OCI-LY7 (cell line): ENCODE measurements at regions not wholly inside any gene's neighbourhood (a gene's known extent, or its start where the extent isn't known, plus 50 kb on each side); places are given as distances from the start of the nearest gene placed in this dataset.

Experiments used
- BruUV-seq: library from RNA; stranded (reverse); fragments of 400-500 nt; replicated peaks from 2 replicates; lab custom pipeline; 2021; lab: Mats Ljungman, UMichigan
- CTCF ChIA-PET: fragments of 300-600 bp; sonication (Branson Sonifier 250); formaldehyde crosslinking; loops from one replicate; lab custom pipeline; 2022; ENCODE audit warnings: antibody characterized with exemption; ENCODE audit not compliant: unreplicated experiment; lab: Charles Lee
- POLR2A ChIA-PET: fragments of 300-600 bp; sonication (Branson Sonifier 250); formaldehyde crosslinking; loops from one replicate; lab custom pipeline; 2022; ENCODE audit warnings: antibody characterized with exemption; lab: Charles Lee
- DNase-seq: peaks from one replicate; pipeline ENCODE4 v3.0.0-alpha.2; 2015; ENCODE audit warnings: low spot score
- H2AFZ ChIP-seq: fragments of 200-600 bp; sonication (generic), shearing (Covaris generic); 2 replicates; pipeline ENCODE4 v1.6.1; 2014; ENCODE audit warnings: mild to moderate bottlenecking, antibody characterized with exemption, low read length, moderate library complexity
- H3K27ac ChIP-seq: fragments of 200-600 bp; sonication (generic); 2 replicates; pipeline ENCODE4 v1.5.1; 2014; ENCODE audit warnings: mixed run types, low read depth, mild to moderate bottlenecking, moderate library complexity, low read length, inconsistent platforms; ENCODE audit not compliant: poor library complexity, severe bottlenecking
- H3K36me3 ChIP-seq: fragments of 200-600 bp; sonication (generic); 2 replicates; pipeline ENCODE4 v1.6.1; 2014; ENCODE audit warnings: mild to moderate bottlenecking, antibody characterized with exemption, low read length, moderate library complexity, mixed read lengths; ENCODE audit not compliant: insufficient read depth
- H3K4me1 ChIP-seq: fragments of 200-600 bp; sonication (generic); 2 replicates; pipeline ENCODE4 v1.5.1; 2014; ENCODE audit warnings: mild to moderate bottlenecking, low read length; ENCODE audit not compliant: insufficient read depth, poor library complexity, severe bottlenecking
- H3K4me2 ChIP-seq: fragments of 200-600 bp; sonication (generic); 2 replicates; pipeline ENCODE4 v1.6.1; 2014; ENCODE audit warnings: mild to moderate bottlenecking, low read length
- H3K4me3 ChIP-seq: fragments of 200-600 bp; sonication (generic); 2 replicates; pipeline ENCODE4 v1.5.1; 2014; ENCODE audit warnings: mild to moderate bottlenecking, low read depth, low read length; ENCODE audit not compliant: poor library complexity, severe bottlenecking
- H3K79me2 ChIP-seq: fragments of 200-600 bp; sonication (generic); 2 replicates; pipeline ENCODE4 v1.6.1; 2016; ENCODE audit warnings: low read depth, mild to moderate bottlenecking, low read length, moderate library complexity, mixed read lengths; ENCODE audit not compliant: insufficient read depth
- H3K9me2 ChIP-seq: fragments of 200-600 bp; sonication (generic); 2 replicates; pipeline ENCODE4 v1.6.1; 2016; ENCODE audit warnings: mild to moderate bottlenecking, low read length, mixed read lengths; ENCODE audit not compliant: insufficient read depth
- H3K9me3 ChIP-seq: fragments of 200-600 bp; sonication (generic); 2 replicates; pipeline ENCODE4 v1.6.1; 2014; ENCODE audit warnings: mild to moderate bottlenecking, mixed run types, low read length, mixed read lengths
- H4K20me1 ChIP-seq: fragments of 200-600 bp; sonication (generic); 2 replicates; pipeline ENCODE4 v1.6.1; 2014; ENCODE audit warnings: mild to moderate bottlenecking, antibody characterized with exemption, low read length, moderate library complexity, mixed read lengths; ENCODE audit not compliant: insufficient read depth
- EZH2phosphoT487 ChIP-seq: fragments of 200-600 bp; sonication (generic); IDR thresholded peaks from 2 replicates; pipeline ENCODE4 v1.6.1; 2018; ENCODE audit warnings: low read depth, borderline replicate concordance, mild to moderate bottlenecking, mixed run types, antibody characterized with exemption, low read length, moderate library complexity, mixed read lengths
- intact Hi-C: fragments of 100-400 bp; cut with micrococcal nuclease; formaldehyde crosslinking; loops from one replicate; pipeline ENCODE4 v1.10.0; 2022; ENCODE audit not compliant: unreplicated experiment
- TF ChIP-seq, protein P1 (sequence below): fragments of 200-600 bp; sonication (generic); conservative IDR thresholded peaks from 2 replicates; pipeline ENCODE4 v1.5.1; 2014; ENCODE audit warnings: mild to moderate bottlenecking, antibody characterized with exemption, low read length, moderate library complexity, mixed read lengths

DNA sequence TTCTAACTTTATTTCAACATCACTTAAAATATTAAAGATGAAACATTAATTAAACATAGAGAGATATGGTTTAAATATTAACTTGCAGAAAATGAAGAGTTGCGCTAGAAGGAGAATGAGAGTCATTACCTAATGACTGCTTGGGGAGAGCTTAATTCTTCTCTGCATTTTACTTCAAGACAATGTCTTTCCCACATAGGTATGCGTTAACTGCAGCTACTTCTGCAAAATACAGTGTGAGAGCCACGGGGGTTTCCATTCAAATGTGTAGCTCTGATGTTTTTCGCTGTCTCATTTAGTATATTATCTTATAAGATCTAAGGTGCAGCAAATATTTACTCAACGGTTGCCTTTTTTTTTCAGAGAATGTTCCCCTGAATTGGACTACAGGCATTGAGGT, 126.7 kb downstream of the TMX3 start:
- no TSS peak for BruUV-seq

DNA sequence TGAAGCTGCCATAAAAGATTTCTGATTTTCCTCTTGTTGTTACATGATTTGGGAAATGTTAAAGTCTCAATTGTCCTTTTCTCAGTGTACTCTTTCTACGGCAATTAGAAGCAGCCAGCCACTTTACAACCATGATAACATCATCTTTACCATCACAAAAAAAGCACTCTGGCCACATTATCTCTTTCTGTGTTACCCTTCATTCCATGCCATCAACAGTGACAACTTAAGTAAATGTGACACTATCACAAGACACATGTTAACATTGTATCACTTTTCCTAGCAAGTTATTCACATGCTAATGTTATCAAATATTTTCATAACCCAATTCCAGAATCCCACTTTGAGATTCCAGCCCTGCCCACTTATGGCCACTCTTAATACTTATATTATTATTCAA, 131.2 kb downstream of the TMX3 start:
- no peaks in the 10 kb centered on the region for H3K9me3 ChIP-seq
- CTCF ChIA-PET: no interaction called here
- TF ChIP-seq, protein P1, sequence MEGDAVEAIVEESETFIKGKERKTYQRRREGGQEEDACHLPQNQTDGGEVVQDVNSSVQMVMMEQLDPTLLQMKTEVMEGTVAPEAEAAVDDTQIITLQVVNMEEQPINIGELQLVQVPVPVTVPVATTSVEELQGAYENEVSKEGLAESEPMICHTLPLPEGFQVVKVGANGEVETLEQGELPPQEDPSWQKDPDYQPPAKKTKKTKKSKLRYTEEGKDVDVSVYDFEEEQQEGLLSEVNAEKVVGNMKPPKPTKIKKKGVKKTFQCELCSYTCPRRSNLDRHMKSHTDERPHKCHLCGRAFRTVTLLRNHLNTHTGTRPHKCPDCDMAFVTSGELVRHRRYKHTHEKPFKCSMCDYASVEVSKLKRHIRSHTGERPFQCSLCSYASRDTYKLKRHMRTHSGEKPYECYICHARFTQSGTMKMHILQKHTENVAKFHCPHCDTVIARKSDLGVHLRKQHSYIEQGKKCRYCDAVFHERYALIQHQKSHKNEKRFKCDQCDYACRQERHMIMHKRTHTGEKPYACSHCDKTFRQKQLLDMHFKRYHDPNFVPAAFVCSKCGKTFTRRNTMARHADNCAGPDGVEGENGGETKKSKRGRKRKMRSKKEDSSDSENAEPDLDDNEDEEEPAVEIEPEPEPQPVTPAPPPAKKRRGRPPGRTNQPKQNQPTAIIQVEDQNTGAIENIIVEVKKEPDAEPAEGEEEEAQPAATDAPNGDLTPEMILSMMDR: no peak
- TF ChIP-seq EZH2phosphoT487: no peak
- H3K79me2 ChIP-seq: no peaks in the 10 kb centered on the region
- H3K4me3 ChIP-seq: no peak overlapping the region
- intact Hi-C loops: no loop called here
- H3K4me1 ChIP-seq: no peaks in the 10 kb centered on the region
- no TSS peak for BruUV-seq
- POLR2A ChIA-PET: no interaction called here
- H3K36me3 ChIP-seq: no peaks in the 10 kb centered on the region
- no peaks in the 10 kb centered on the region for H4K20me1 ChIP-seq
- H2AFZ ChIP-seq: no peak overlapping the region
- no peak for DNase-seq
- H3K27ac ChIP-seq: no peak overlapping the region
- no peak overlapping the region for H3K4me2 ChIP-seq
- no peaks in the 10 kb centered on the region for H3K9me2 ChIP-seq

More for the DNA sequence above, 126.7 kb downstream of the TMX3 start:
- Histone ChIP-seq H2AFZ (no peak overlapping the region), H4K20me1 (no peaks in the 10 kb centered on the region), H3K9me2 (no peaks in the 10 kb centered on the region), H3K4me3 (no peak overlapping the region), H3K27ac (no peak overlapping the region), H3K4me2 (no peak overlapping the region), H3K9me3 (no peaks in the 10 kb centered on the region), H3K79me2 (no peaks in the 10 kb centered on the region), H3K36me3 (no peaks in the 10 kb centered on the region), H3K4me1 (no peaks in the 10 kb centered on the region)
- CTCF ChIA-PET: no interaction called here
- no peak for DNase-seq
- POLR2A ChIA-PET: interaction anchor here (0.6 kb wide), 1 partner anchor 144 kb away, joined by 3 read pairs; no protein-coding TSS in a partner anchor
- intact Hi-C loops: no loop called here
- TF ChIP-seq, protein P1: no peak
- no peak for TF ChIP-seq EZH2phosphoT487

DNA sequence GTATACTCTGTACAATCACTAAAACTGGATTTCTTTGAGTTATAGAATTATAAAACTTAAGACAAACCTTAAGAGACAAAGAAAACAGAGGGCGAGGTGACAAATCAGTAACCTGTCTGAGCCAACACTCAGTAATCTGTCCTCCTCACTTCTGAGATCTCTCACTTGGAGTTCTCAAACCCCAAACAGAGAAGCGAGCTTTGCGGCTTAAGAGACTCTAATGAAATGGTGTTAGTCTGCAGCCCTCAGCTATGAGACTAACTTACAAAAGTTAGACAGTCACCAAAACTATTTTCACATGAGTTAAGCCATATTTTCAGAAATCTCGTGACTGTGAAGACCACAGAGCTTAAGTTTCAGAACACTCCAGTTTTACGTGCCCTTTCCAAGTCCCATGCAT, 140.6 kb downstream of the TMX3 start:
- no peak overlapping the region for H2AFZ ChIP-seq
- CTCF ChIA-PET: no interaction called here
- no TSS peak for BruUV-seq

More for the DNA sequence above, 140.6 kb downstream of the TMX3 start:
- H3K4me2 ChIP-seq: no peak overlapping the region
- no peaks in the 10 kb centered on the region for H3K9me2 ChIP-seq
- H3K79me2 ChIP-seq: no peaks in the 10 kb centered on the region
- H3K9me3 ChIP-seq: no peaks in the 10 kb centered on the region
- no peak overlapping the region for H3K27ac ChIP-seq
- no peaks in the 10 kb centered on the region for H4K20me1 ChIP-seq
- DNase-seq: no peak
- no peak overlapping the region for H3K4me3 ChIP-seq
- no peak for TF ChIP-seq EZH2phosphoT487
- TF ChIP-seq, protein P1: no peak
- POLR2A ChIA-PET: interaction anchor here (0.6 kb wide), 1 partner anchor 19 kb away, joined by 4 read pairs; no protein-coding TSS in a partner anchor
- H3K4me1 ChIP-seq: no peaks in the 10 kb centered on the region
- no peaks in the 10 kb centered on the region for H3K36me3 ChIP-seq
- intact Hi-C loops: no loop called here
